T-helper 2 cell treated with Interferon-gamma antibody and Interleukin-4, amounts not matched to agents 100 ng/mL and 5 ng/mL, for 36 hours (primary cell): ENCODE measurements at regions not wholly inside any gene's neighbourhood (a gene's known extent, or its start where the extent isn't known, plus 50 kb on each side); places are given as distances from the start of the nearest gene placed in this dataset.

Experiments
- intact Hi-C: fragments of 100-400 bp; cut with micrococcal nuclease; formaldehyde crosslinking; loops from one replicate; pipeline ENCODE4 v1.15.1; 2023

- intact Hi-C loops, result no loop called here
Observed at GRCh38 chr1:172751683-172752082, 92.8 kb downstream of the FASLG start.

GRCh38 chr1:172753964-172754363 lies 95.1 kb downstream of the FASLG start:
- intact Hi-C loops, result no loop called here

- intact Hi-C loops, result no loop called here
Observed at GRCh38 chr1:172754609-172755008, 95.7 kb downstream of the FASLG start.

GRCh38 chr1:172755099-172755498 lies 96.2 kb downstream of the FASLG start:
- intact Hi-C loops, result no loop called here

GRCh38 chr1:172756024-172756423 lies 97.1 kb downstream of the FASLG start:
- intact Hi-C loops, result no loop called here

GRCh38 chr1:172758259-172758658 lies 99.4 kb downstream of the FASLG start:
- intact Hi-C loops, result no loop called here

GRCh38 chr1:172760121-172760520 lies 101.2 kb downstream of the FASLG start:
- intact Hi-C loops, result no loop called here

GRCh38 chr1:172761581-172762486 lies 102.9 kb downstream of the FASLG start:
- intact Hi-C loops, result no loop called here

GRCh38 chr1:172763057-172763456 lies 104.2 kb downstream of the FASLG start:
- intact Hi-C loops, result no loop called here

GRCh38 chr1:172764378-172764777 lies 105.5 kb downstream of the FASLG start:
- intact Hi-C loops, result no loop called here

GRCh38 chr1:172766462-172766861 lies 107.6 kb downstream of the FASLG start:
- intact Hi-C loops, result no loop called here

- intact Hi-C loops, result no loop called here
Observed at GRCh38 chr1:172770071-172770470, 111.2 kb downstream of the FASLG start.

GRCh38 chr1:172774561-172774960 lies 115.7 kb downstream of the FASLG start:
- intact Hi-C loops, result no loop called here

GRCh38 chr1:172775606-172776005 lies 116.7 kb downstream of the FASLG start:
- intact Hi-C loops, result no loop called here

GRCh38 chr1:172776071-172776470 lies 117.2 kb downstream of the FASLG start:
- intact Hi-C loops, result no loop called here

GRCh38 chr1:172777767-172778166 lies 118.9 kb downstream of the FASLG start:
- intact Hi-C loops, result no loop called here

- intact Hi-C loops, result no loop called here
Observed at GRCh38 chr1:172778456-172779455, 119.9 kb downstream of the FASLG start.

GRCh38 chr1:172779491-172779890 lies 120.6 kb downstream of the FASLG start:
- intact Hi-C loops, result no loop called here

GRCh38 chr1:172781513-172782140 lies 122.7 kb downstream of the FASLG start:
- intact Hi-C loops, result no loop called here

- intact Hi-C loops, result no loop called here
Observed at GRCh38 chr1:172789840-172790239, 130.9 kb downstream of the FASLG start.

GRCh38 chr1:172790245-172790644 lies 131.3 kb downstream of the FASLG start:
- intact Hi-C loops, result no loop called here

- intact Hi-C loops, result no loop called here
Observed at GRCh38 chr1:172793823-172794222, 134.9 kb downstream of the FASLG start.
